CD14-positive monocyte (primary cell): ENCODE measurements at regions not wholly inside any gene's neighbourhood (a gene's known extent, or its start where the extent isn't known, plus 50 kb on each side); places are given as distances from the start of the nearest gene placed in this dataset.

Source experiments
- DNase-seq, 3 donors: peaks; one replicate each; pipeline ENCODE4 v3.0.0-alpha.2; 2011 to 2022
- H2AFZ ChIP-seq: 2 replicates; pipeline ENCODE4 v1.6.0; 2012; ENCODE audit warnings: mild to moderate bottlenecking, low read depth, low read length, inconsistent platforms; ENCODE audit not compliant: insufficient read depth, poor library complexity, severe bottlenecking
- H3K27ac ChIP-seq, 2 donors: 1 replicate in 1 of 2; 2 replicates in 1 of 2; pipeline ENCODE4 v1.5.1; 2012 to 2013; ENCODE audit warnings: low read length in 2 of 2, control low read depth in 1 of 2, inconsistent platforms in 1 of 2, low read depth in 1 of 2, mild to moderate bottlenecking in 1 of 2
- H3K27me3 ChIP-seq, 2 donors: one replicate each; pipeline versions ENCODE4 v1.6.0 to v1.6.1; 2011 to 2013; ENCODE audit warnings: low read length in 2 of 2; ENCODE audit not compliant: control insufficient read depth in 2 of 2, insufficient read depth in 2 of 2
- H3K36me3 ChIP-seq, 2 donors: replicated peaks in 1 of 2; 1 replicate in 1 of 2; 2 replicates in 1 of 2; pipeline versions ENCODE4 v1.5.1 to v1.6.1; 2012 to 2013; ENCODE audit warnings: low read length in 2 of 2, control low read depth in 1 of 2, inconsistent platforms in 1 of 2, mild to moderate bottlenecking in 1 of 2; ENCODE audit not compliant: insufficient read depth in 2 of 2, control insufficient read depth in 1 of 2
- H3K4me1 ChIP-seq, 2 donors: 1 replicate in 1 of 2; 2 replicates in 1 of 2; pipeline versions ENCODE4 v1.5.1 to v1.6.1; 2012 to 2013; ENCODE audit warnings: low read length in 2 of 2, control low read depth in 1 of 2, inconsistent platforms in 1 of 2, mild to moderate bottlenecking in 1 of 2, moderate library complexity in 1 of 2; ENCODE audit not compliant: insufficient read depth in 2 of 2, control insufficient read depth in 1 of 2
- H3K4me2 ChIP-seq: replicated peaks from 2 replicates; pipeline ENCODE3; 2012; ENCODE audit warnings: low read length, moderate library complexity, mild to moderate bottlenecking; ENCODE audit not compliant: poor library complexity, severe bottlenecking; ENCODE audit errors: extremely low read depth
- H3K4me3 ChIP-seq, 3 experiments: fragments of 200-600 bp in 1 of 3; sonication (generic) in 1 of 3; replicated peaks in 1 of 3; 1 replicate in 2 of 3; 2 replicates in 1 of 3; pipeline ENCODE4 v1.5.1; 2011 to 2013; ENCODE audit warnings: low read length in 3 of 3, mild to moderate bottlenecking in 3 of 3, control low read depth in 2 of 3, low read depth in 2 of 3, inconsistent platforms in 1 of 3, moderate library complexity in 1 of 3
- H3K79me2 ChIP-seq: 2 replicates; pipeline ENCODE4 v1.6.0; 2012; ENCODE audit warnings: mild to moderate bottlenecking, control low read depth, inconsistent platforms, low read length, moderate library complexity; ENCODE audit not compliant: insufficient read depth
- H3K9ac ChIP-seq: 2 replicates; pipeline ENCODE4 v1.6.0; 2017; ENCODE audit warnings: low read length, mild to moderate bottlenecking; ENCODE audit not compliant: insufficient read depth, poor library complexity, severe bottlenecking
- H3K9me3 ChIP-seq, 2 donors: replicated peaks in 1 of 2; 1 replicate in 1 of 2; 2 replicates in 1 of 2; pipeline versions ENCODE4 v1.5.1 to v1.6.1; 2012 to 2013; ENCODE audit warnings: low read length in 2 of 2, control low read depth in 1 of 2; ENCODE audit not compliant: control insufficient read depth in 1 of 2, insufficient read depth in 1 of 2
- H4K20me1 ChIP-seq: 2 replicates; pipeline ENCODE4 v1.6.0; 2012; ENCODE audit warnings: mild to moderate bottlenecking, low read length, control low read depth, moderate library complexity; ENCODE audit not compliant: insufficient read depth
- H3K27ac Mint-ChIP-seq, 7 donors: one replicate each; pipeline ENCODE4 v1.8.0; 2020; ENCODE audit warnings: mild to moderate bottlenecking in 7 of 7, mixed read lengths in 7 of 7, moderate library complexity in 6 of 7, inconsistent platforms in 2 of 7
- H3K27me3 Mint-ChIP-seq, 3 donors: one replicate each; pipeline ENCODE4 v1.8.0; 2021 to 2022; ENCODE audit warnings: low read depth in 3 of 3, mild to moderate bottlenecking in 3 of 3, mixed read lengths in 3 of 3, moderate library complexity in 3 of 3, inconsistent platforms in 1 of 3
- H3K36me3 Mint-ChIP-seq, 2 donors: one replicate each; pipeline ENCODE4 v1.8.0; 2020; ENCODE audit warnings: mixed read lengths in 2 of 2, inconsistent platforms in 1 of 2, mild to moderate bottlenecking in 1 of 2
- H3K4me1 Mint-ChIP-seq: one replicate; pipeline ENCODE4 v1.8.0; 2020; ENCODE audit warnings: mild to moderate bottlenecking, mixed read lengths
- H3K4me3 Mint-ChIP-seq, 2 donors: one replicate each; pipeline ENCODE4 v1.8.0; 2020; ENCODE audit warnings: mild to moderate bottlenecking in 2 of 2, mixed read lengths in 2 of 2, moderate library complexity in 1 of 2
- H3K9me3 Mint-ChIP-seq, 7 donors: one replicate each; pipeline ENCODE4 v1.8.0; 2020 to 2022; ENCODE audit warnings: mixed read lengths in 7 of 7, mild to moderate bottlenecking in 6 of 7, moderate library complexity in 6 of 7, inconsistent platforms in 2 of 7
- CTCF ChIP-seq: fragments of 200-600 bp; IDR thresholded peaks from one replicate; pipeline ENCODE4 v1.8.0; 2022; ENCODE audit warnings: antibody characterized with exemption, mild to moderate bottlenecking
- WGBS: methylation state at CpG from one replicate; pipeline ENCODE4 v1.1.5; 2013; ENCODE audit warnings: missing lambda C conversion rate; ENCODE audit not compliant: insufficient coverage; 5-methylcytosine and 5-hydroxymethylcytosine counted together
- intact Hi-C, 2 donors: fragments of 100-400 bp; cut with micrococcal nuclease; formaldehyde crosslinking; loops; one replicate each; pipeline versions ENCODE4 v1.15.0 to v1.15.1; 2023

GRCh38 chr2:21277068-21278056, 153.6 kb downstream of the TDRD15 start:
- Mint-ChIP-seq H3K9me3 (peaks cover 0 to 2% (median 0%) of the 10 kb centered on the region in 7 donors), H3K4me3 (no peak overlapping the region), H3K4me1 (no peaks in the 10 kb centered on the region), H3K27ac (peak overlapping the region in 1 of 7 donors; percentile 36), H3K36me3 (no peaks in the 10 kb centered on the region), H3K27me3 (peaks cover 11 to 16% (median 12%) of the 10 kb centered on the region in 3 donors)
- Histone ChIP-seq H2AFZ (no peak overlapping the region), H3K79me2 (no peaks in the 10 kb centered on the region), H4K20me1 (no peaks in the 10 kb centered on the region), H3K27me3 (no peaks in the 10 kb centered on the region), H3K27ac (no peak overlapping the region), H3K4me3 (no peak overlapping the region), H3K36me3 (no peaks in the 10 kb centered on the region), H3K4me2 (no peak overlapping the region), H3K9ac (no peak overlapping the region), H3K4me1 (no peaks in the 10 kb centered on the region), H3K9me3 (no peaks in the 10 kb centered on the region)
- intact Hi-C loops: no loop called here
- WGBS: 95% methylated on average over 7 of the region's 9 CpGs
- no peak for DNase-seq
- no peak for TF ChIP-seq CTCF

- WGBS: 70% methylated on average over 2 of the region's 5 CpGs
Observed at GRCh38 chr2:21279525-21279924, 155.8 kb downstream of the TDRD15 start.

More at GRCh38 chr2:21279525-21279924, 155.8 kb downstream of the TDRD15 start:
- H3K79me2 ChIP-seq: no peaks in the 10 kb centered on the region
- no peaks in the 10 kb centered on the region for H3K4me1 Mint-ChIP-seq
- no peaks in the 10 kb centered on the region for H3K36me3 Mint-ChIP-seq
- H3K36me3 ChIP-seq: no peaks in the 10 kb centered on the region
- H3K4me2 ChIP-seq: no peak overlapping the region
- peaks cover 8 to 10% (median 8%) of the 10 kb centered on the region in 3 donors for H3K27me3 Mint-ChIP-seq
- peaks cover 0 to 3% (median 0%) of the 10 kb centered on the region in 7 donors for H3K9me3 Mint-ChIP-seq
- no peak overlapping the region for H3K4me3 ChIP-seq
- no peaks in the 10 kb centered on the region for H3K9me3 ChIP-seq
- no peak for TF ChIP-seq CTCF
- H2AFZ ChIP-seq: no peak overlapping the region
- no peaks in the 10 kb centered on the region for H3K27me3 ChIP-seq
- no peaks in the 10 kb centered on the region for H4K20me1 ChIP-seq
- no peak for DNase-seq
- intact Hi-C loops: no loop called here
- no peak overlapping the region for H3K9ac ChIP-seq
- no peaks in the 10 kb centered on the region for H3K4me1 ChIP-seq
- peak overlapping the region in 1 of 7 donors; percentile 21 for H3K27ac Mint-ChIP-seq
- H3K4me3 Mint-ChIP-seq: peak overlapping the region in 1 of 2 donors; percentile 24
- no peak overlapping the region for H3K27ac ChIP-seq
